Astrocyte (in vitro differentiated cells and primary cell): ENCODE measurements at regions not wholly inside any gene's neighbourhood (a gene's known extent, or its start where the extent isn't known, plus 50 kb on each side); places are given as distances from the start of the nearest gene placed in this dataset.

Experiments
- EZH2 ChIP-seq: IDR thresholded peaks from 2 replicates; pipeline ENCODE4 v1.6.1; 2012; ENCODE audit warnings: mild to moderate bottlenecking, low read length, inconsistent platforms; ENCODE audit not compliant: insufficient read depth
- TF ChIP-seq, protein P1 (sequence below): IDR thresholded peaks from 2 replicates; pipeline ENCODE4 v1.5.1; 2011; ENCODE audit warnings: low read depth, mild to moderate bottlenecking, inconsistent platforms, low read length, moderate library complexity; ENCODE audit not compliant: insufficient read depth

DNA sequence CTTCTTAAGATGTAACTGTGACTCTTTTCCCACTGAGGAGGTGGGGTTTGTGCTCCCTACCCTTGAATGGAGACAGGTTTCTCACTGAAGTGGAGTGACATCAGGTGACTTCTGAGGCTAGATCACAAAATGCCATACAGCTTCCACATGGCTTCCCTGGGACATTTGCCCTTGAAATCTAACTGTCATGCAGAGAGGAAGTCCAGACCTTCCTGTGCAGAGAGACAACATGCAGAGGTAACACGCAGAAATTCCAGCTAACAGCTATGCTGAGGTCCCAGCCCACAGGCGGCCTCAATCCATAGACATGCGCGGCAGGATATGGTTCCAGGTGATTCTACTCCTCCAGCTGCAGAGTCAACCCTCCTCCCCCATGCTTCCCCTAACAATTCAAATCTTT lies 119.0 kb downstream of the TRIB2 start:
- TF ChIP-seq, protein P1, sequence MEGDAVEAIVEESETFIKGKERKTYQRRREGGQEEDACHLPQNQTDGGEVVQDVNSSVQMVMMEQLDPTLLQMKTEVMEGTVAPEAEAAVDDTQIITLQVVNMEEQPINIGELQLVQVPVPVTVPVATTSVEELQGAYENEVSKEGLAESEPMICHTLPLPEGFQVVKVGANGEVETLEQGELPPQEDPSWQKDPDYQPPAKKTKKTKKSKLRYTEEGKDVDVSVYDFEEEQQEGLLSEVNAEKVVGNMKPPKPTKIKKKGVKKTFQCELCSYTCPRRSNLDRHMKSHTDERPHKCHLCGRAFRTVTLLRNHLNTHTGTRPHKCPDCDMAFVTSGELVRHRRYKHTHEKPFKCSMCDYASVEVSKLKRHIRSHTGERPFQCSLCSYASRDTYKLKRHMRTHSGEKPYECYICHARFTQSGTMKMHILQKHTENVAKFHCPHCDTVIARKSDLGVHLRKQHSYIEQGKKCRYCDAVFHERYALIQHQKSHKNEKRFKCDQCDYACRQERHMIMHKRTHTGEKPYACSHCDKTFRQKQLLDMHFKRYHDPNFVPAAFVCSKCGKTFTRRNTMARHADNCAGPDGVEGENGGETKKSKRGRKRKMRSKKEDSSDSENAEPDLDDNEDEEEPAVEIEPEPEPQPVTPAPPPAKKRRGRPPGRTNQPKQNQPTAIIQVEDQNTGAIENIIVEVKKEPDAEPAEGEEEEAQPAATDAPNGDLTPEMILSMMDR: no peak
- TF ChIP-seq EZH2: no peak
